NOMO-1 (cell line): ENCODE measurements at regions not wholly inside any gene's neighbourhood (a gene's known extent, or its start where the extent isn't known, plus 50 kb on each side); places are given as distances from the start of the nearest gene placed in this dataset.

Experiments
- DNase-seq, 2 experiments: peaks; one replicate each; lab custom pipeline; 2025; ENCODE audit not compliant: unreplicated experiment in 2 of 2; lab: John Stamatoyannopoulos, UW

DNA sequence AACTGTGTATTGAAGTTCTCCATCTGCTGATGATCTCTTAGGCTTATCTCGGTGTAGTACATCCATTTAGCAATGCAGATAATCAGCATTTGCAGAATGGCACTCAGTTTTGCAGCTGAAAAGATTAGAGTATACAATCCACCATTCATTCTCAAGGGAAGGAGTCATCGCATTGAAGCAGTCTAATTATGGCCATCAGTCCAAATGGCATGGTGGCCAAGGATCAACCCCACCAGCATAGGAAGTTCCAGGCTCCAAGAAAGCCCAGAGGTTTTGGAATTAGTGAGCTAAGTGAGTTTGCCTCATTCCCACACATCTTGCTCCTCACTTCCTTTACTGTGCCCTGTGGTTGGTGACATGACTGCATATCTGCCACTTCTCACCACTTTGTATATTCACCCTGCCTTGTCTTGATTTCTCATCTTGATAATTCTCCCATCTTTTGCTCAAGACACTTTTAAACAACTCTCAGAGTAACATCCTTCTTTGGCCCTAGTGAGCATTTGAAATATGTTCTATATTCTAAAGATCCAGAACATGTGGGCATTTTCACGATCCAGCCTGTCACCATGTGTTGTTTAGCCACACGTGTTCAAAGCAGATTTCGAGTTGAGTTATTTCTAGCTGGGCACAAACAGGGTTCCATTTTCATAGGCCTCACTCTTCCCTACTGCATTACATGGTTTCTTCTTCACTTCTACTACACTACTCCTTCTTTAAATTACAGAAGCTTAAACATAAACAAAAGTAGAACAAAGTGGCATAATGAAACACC lies 1119.8 kb downstream of the TSN start:
- DNase-seq: no peak

DNA sequence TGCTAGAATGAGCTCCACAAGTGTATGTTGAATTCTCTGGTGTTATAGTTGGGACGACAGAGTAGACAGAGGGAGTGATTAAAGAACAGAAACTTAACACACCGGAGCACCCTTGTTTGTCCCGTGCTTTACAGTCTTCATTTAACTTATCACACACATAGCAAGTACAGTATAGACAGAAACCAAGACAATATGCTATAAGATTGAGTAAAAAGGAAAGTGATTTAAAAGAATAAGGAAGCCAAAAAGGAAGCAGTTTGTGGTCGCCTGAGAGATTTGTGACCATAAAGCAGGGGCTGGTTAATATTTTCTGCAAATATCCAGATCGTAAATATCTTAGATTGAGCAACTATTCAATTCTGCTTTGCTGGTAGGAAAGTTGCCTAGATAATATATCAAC lies 1128.4 kb downstream of the TSN start:
- DNase-seq: peak; percentile 2 to 22

DNA sequence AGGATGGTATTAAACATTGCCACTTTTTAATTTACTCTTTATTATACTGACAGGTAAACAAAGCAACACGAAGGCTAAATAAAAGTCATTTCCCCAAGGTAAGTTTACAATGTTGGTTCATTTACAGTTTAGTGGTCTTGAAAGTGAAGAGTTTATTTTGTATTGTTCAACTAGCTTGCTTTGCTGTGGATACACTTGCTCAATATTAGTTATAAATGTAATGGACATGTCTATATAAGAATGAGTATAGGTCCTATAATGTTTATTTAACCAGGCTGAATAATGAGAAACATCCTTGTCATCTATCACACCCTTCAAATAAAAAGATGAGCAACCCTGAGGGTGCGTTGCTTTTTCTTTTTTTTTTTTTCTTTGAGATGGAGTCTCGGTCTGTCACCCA lies 1129.4 kb downstream of the TSN start:
- DNase-seq: no peak

DNA sequence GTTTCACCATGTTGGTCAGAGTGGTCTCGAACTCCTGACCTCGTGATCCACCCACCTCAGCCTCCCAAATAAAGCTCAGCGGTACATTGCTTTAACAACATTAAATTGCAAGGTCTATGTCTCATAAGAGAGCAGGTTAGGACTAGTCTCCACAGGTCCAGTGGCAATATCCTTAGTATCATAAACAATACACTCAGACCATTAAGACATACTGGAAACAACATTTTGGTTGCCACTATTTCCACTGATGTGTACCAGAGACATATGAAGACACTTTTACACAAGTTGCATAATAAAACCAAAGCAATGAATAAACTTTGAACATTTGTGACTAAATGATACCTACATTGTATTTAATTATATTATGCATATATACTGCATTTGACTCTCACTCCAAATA lies 1130.0 kb downstream of the TSN start:
- no peak for DNase-seq

DNA sequence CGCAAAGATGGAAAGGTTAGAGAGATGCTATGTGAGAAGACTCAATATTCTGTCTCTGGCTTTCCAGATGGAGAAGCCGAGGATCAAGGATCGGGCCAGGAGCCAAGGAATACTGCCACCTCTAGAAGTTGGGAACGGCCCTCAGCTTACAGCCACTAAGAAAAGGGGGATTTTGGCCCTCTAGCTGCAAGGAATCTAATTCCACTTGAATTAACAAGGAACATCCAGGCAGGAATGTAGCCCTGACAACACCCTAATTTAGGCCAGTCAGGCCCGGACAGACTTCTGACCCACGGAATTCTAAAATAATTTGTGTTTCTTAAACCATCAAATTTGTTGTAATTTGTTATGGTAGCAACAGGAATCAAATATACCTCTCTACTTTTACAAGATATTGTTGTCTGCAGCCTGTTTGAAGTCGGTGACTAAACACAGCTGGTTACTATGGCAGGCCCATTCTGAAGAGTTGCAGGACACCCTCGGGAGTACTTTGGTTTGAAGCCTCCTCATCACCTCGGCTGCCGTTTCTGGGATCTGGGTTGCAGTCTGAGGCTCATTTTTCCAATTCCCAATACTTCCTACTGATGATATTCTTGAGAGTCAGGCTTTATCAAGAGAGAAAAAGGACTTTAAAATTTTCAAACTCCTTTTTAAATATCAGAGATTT lies 1131.2 kb downstream of the TSN start:
- no peak for DNase-seq

DNA sequence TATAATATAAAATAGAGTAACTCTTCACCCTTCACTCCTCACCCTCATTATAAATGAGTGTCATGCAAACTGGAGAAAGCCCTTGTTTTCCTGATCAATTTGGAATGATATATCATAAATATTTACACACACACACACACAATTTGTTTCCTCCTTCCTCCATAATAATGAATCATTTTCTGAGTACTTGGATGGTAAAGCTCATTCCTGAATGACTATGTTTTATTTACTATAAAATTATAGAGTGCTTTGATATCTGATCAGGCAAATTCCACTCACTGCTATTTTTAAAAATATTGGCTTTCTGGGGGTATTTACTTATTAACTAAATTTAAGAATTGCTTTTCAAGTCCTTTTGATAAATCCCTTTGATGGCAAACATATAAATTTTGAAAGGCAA lies 1125.5 kb upstream of the CNTNAP5 start:
- no peak for DNase-seq

DNA sequence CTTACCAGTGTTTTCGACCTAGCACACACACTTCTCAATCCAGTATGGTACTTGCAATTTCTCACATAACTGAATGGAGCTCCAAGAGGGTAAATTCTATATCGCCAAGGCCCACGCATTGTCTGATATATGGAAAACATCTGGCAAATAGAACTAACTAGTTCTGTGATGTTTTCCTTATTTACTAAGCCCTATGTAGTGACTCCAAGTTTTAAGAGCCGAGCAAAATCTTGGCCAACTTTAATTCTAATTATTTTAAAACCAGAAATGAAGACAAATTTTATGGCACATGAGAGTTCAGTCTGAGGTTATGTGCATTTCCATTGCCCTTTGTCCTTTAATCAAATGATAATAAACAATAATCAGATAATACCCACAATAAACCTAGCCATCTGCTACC lies 1119.7 kb upstream of the CNTNAP5 start:
- no peak for DNase-seq

DNA sequence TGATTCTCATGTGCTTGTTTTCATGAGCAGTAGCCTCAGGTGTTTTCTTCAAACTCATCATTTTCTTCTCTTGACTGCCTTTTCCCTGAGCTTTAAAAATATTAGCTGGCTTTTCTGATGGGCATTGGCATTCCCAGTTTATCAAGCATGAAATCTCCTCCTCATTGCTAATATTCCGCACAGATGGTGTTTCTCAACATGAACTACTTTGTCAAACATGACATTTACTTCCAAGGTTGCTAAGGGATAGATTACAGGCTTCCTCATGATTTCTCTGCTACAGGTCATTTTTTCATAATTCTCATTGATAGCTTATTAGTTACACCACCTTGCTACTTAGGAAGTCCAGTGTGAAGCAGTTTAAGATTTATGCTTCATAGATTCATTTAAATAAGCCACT lies 1116.9 kb upstream of the CNTNAP5 start:
- no peak for DNase-seq

DNA sequence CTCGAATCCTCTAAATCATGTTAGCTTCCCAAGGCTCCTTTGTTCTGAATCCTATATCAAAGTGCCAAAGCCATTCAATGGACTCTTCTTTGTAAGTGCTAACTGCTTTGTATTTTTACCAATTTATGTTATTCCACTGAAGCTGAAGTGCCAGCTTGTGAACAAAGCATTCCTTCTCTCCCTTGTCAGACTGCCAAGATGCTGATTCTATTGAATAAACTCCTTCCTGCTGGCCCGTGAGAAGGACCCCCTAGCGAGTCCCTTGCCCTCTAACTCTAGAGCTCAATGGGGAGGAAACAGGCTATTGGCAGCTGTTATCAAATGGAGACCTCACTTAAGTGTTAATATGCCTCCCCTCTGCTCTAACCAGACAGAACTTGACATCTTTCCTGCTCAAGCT lies 1097.9 kb upstream of the CNTNAP5 start:
- DNase-seq: no peak

DNA sequence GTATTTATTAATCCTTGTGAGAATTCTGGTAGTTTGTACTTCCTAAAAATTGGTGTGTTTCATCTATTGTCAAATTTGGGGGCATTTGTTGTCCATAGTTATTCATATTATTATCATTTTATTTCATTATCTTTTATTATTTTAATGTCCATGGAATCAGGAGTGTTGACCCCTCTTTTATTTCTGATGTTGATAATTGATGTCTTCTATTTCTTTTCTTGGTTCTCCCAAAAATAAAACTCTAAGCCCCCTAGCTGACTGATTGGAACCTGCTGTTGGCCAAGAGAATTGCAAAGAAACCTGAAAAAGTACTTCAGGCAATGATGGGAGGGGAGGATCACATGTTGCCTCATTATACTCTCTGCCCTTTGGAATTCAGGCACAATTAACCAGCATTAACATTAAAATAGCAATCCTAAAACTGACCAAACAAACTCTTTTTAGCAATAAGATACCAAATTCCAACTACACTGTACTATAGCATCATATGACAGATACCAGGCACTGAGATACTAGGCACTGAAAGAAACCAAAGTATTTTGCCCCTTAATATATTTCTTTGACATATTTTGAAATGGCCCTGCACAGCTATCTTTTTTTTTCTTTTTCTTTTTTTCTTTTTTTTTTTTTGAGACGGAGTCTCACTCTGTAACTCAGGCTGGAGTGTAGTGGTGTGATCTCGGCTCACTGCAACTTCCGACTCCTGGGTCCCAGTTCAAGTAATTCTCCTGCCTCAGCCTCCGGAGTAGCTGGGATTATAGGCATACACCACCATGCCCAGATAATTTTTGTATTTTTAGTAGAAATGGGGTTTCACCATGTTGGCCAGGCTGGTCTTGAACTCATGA lies 1097.2 kb upstream of the CNTNAP5 start:
- no peak for DNase-seq

DNA sequence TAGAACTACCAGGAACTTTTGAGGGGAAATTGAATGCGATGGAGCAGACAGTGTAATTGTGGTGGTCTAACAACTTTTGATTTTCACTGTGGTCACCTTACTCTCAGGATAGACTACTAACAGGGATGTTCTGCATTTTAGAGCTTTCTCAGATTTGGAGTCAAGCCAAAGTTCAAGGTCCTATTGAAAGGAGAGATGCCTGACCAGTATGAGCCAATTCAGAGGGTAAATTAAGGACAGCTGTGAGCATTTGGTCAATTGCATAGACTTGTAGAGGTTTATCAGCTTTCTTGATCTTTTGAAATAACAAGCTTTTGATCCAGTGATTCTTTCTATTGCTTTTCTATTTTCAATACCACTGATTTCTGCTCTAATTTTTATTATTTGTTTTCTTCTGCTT lies 1095.7 kb upstream of the CNTNAP5 start:
- no peak for DNase-seq

DNA sequence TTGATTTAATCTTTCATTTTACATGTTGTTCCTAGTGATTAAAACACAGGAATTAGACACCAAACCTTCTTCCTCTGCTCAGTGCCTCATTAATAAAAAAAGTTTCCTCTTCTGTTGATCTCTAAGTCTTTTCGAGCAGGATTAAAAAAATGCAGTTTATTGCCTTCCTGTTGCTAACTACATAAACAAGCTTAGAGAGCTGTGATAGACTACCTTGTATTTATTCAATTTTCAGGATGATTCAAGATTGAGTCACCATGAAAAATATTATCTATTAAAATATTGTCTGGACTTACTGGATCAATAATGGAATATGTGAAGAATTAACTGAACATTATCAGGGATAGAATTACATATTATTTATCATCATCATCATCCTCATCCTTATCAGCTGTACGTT lies 1089.6 kb upstream of the CNTNAP5 start:
- DNase-seq: no peak

DNA sequence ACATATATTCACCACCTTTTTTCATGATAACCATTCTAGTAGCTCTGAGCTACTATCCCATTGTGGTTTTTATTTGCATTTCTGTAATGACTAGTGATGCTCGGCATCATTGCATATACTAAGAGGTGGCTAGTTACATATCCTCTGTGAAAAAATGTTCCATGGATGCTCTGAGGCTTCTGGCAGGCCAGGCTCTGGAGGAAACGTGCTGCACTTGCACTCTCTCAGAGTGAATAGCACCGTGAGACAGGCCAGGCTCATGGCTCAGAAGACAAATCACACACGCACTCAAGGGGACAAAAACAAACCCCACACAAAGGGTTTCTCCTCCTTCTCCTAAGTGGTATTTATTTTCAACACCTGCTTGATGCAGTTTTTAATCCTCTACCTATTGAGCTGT lies 1085.3 kb upstream of the CNTNAP5 start:
- DNase-seq: no peak

DNA sequence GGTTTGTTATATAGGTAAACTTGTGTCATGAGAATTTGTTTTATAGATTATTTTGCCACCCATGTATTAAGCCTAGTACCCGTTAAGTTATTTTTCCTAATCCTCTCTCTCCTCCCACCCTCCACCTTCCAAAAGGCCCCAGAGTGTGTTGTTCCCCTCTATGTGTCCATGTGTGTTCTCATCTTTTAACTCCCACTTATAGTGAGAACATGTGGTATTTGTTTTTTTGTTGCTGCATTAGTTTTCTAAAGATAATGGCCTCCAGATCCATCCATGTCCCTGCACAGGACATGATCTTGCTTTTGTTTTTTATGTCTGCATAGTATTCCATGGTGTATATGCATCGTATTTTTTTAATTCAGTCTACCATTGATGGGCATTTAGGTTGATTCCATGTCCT lies 1075.6 kb upstream of the CNTNAP5 start:
- DNase-seq: no peak

DNA sequence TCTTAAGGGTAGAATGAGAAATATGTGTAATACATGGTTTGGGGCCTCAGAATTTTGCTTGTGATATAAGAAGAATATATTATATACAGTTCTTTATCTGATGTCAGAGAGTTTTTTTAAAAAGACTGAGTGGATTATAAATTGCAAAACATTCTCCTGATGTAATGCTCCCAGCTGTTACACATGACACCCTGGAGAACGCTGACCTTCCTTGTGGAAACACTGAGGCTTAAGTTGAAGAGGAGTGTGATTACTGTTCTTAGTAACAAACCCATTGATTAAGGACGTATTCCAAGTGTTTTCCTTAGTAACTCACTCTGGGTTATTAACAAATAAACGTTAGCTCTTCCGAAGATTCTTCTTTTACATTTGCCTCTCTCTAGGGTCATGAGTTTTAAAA lies 1069.3 kb upstream of the CNTNAP5 start:
- DNase-seq: no peak

DNA sequence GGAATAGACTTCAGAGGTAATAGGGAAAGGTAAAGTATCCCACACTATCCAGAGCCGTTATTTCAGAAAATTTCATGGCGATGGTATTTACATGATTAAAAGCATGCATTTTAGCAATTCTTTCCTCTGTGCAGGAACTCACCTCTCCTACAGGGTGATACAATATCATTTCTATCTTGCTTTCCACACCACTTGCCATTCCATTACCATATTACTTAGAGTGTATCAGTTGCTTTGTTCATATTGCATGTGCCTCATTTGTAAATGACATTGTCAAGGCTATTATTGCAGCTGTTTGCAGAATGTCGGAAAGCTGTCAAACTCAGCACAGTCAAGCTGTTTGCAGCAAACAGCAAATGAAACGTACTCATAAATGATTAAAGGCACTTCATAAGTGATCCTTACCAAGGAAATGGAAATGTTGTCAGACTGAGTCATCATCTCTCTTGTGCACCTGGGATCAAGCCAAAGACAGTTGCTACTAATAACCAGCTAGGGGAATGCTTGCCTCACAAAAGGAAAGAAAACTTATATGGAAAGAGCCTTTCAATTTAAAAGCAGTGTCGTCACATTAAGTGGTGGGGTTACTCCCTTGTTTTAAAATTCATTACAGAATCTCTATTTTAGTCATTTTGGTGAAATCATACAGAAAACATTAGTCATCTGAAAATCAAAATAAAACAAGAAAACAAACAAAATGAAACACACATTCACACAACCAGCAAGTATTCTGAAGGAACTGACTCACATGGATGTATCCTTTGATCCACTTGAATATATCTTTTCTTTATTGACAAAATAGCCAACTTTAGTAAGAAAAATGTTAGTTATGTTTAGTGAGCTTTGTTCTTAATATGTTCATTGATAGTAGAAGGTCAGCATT lies 1064.1 kb upstream of the CNTNAP5 start:
- DNase-seq: no peak

DNA sequence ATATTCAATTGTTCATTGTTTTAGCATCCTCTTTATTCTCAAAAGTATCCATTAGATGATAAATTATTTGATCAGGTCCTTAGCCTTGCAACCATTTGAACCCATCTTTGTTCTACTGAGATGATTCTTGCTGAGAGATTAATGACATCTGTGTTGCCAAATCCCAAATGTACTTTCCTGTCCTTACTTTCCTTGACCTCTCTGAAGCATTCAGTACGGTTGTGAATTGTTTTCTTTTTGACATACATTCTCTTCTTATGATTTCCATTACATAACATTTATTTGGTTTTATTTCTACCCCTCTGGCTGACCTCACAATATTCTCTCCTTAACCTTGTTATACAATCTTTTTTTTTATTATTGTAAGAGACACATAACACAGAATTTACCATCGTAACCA lies 1058.6 kb upstream of the CNTNAP5 start:
- DNase-seq: no peak

DNA sequence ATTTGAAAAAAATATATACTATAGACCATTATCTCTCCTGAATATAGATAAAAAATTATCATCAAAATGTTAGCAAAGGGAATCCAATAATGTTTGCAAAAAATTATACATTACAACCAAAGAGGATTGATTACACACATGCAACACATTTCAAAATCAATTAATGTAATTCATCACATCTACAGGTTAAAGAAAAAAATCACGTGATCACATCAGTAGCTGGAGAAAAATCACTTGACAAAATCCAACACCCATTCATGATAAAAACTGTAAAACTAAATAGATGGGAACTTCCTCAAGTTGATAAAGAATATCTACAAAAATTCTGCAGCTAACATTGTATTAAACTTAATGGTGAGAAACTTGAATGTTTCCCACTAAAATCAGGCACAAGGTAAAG lies 1047.5 kb upstream of the CNTNAP5 start:
- no peak for DNase-seq

DNA sequence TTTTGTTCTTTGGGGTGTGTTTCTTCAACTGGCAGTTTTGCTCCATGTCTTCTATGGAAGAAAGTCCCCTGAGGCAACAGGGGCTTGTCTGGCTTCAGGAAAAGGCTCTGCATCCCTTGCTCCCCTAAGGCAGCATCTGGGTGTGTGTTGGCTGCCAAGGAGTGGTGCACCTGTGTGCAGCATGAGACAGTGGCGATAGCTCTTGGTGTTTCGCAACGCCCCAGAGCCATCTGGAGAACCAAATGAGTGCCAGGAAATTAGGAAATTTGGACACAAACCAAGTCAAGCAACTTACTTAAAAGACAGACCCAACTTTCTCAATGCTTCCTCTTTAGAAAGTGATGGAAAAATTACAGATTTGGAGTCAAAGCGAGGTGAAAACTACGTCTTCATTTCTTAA lies 1044.4 kb upstream of the CNTNAP5 start:
- peak; percentile 6 to 31 for DNase-seq

DNA sequence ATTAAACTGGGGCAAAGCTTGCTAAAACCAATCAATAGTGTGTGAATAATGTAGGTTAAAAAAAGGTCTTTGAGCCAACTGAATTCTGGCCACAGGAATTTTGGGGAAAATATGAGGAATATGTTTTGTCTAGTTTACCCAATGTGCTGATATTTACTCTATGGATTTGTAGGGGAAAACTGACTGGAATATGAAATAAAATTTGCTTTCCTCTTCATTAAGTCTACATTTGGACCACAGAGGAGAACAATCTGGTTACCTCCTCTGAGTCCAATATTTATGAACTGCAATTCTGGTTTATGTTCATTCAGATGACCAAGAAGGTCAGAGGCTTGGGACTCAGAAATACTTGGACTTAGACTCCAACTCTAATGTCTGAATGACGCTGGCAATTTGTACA lies 1042.2 kb upstream of the CNTNAP5 start:
- no peak for DNase-seq
